ENCODE measurements at regions not wholly inside any gene's neighbourhood (a gene's known extent, or its start where the extent isn't known, plus 50 kb on each side); places are given as distances from the start of the nearest gene placed in this dataset.
"Not testable (repeated sequence)": the region's sequence is repeated elsewhere in the genome, so short reads cannot be mapped to it uniquely, and the experiment has no call there.

- H3K4me2 ChIP-seq (ENCODE audit: low read length), result peak overlapping the region; percentile 19; the same call in 1 of the 2 replicates
- no TSS peak for BruUV-seq (replicated peaks)
- ChIA-PET CTCF (ENCODE audit: unreplicated experiment) (no interaction called here), POLR2A (interaction anchor here (1.0 to 2.8 kb wide), 8 partner anchors 9 to 64 kb away, joined by 3 to 10 read pairs (median 4); no protein-coding TSS in a partner anchor)
- H3K4me1 ChIP-seq (ENCODE audit: insufficient read depth, low read length, poor library complexity, severe bottlenecking), result peaks cover 56% of the 10 kb centered on the region
- no peaks in the 10 kb centered on the region for H3K79me2 ChIP-seq (ENCODE audit: insufficient read depth, low read depth, low read length)
- H2AFZ ChIP-seq (ENCODE audit: low read length), result peak overlapping the region; percentile 85
- no peak for TF ChIP-seq CTCF (conservative IDR thresholded peaks at IDR 0.05; ENCODE audit: low read length)
- TF ChIP-seq EZH2phosphoT487 (IDR thresholded peaks at IDR 0.05; ENCODE audit: borderline replicate concordance, low read depth, low read length), result no peak
- no peak overlapping the region for H3K4me3 ChIP-seq (ENCODE audit: low read depth, low read length, poor library complexity, severe bottlenecking)
- intact Hi-C loops (cut with micrococcal nuclease; ENCODE audit: unreplicated experiment), result no loop called here
- DNase-seq (ENCODE audit: low spot score), result no peak
- H3K9me2 ChIP-seq (ENCODE audit: insufficient read depth, low read length), result no peaks in the 10 kb centered on the region
- peaks cover 10% of the 10 kb centered on the region; the same call in 1 of the 2 replicates for H3K9me3 ChIP-seq (ENCODE audit: low read length)
- H3K36me3 ChIP-seq (ENCODE audit: insufficient read depth, low read length), result peaks cover 5% of the 10 kb centered on the region; the same call in 1 of the 2 replicates
- H4K20me1 ChIP-seq (ENCODE audit: insufficient read depth, low read length), result no peaks in the 10 kb centered on the region
- peak overlapping the region; percentile 38 for H3K27ac ChIP-seq (ENCODE audit: low read depth, low read length, poor library complexity, severe bottlenecking)
Measured at GRCh38 chr7:145812218-145812617, 304.4 kb upstream of the CNTNAP2 start.

- BruUV-seq (replicated peaks); H3K9me3 ChIP-seq (ENCODE audit: low read length); CTCF ChIA-PET (ENCODE audit: unreplicated experiment); H3K4me2 ChIP-seq (ENCODE audit: low read length); H2AFZ ChIP-seq (ENCODE audit: low read length); H3K27ac ChIP-seq (ENCODE audit: low read depth, low read length, poor library complexity, severe bottlenecking); H3K9me2 ChIP-seq (ENCODE audit: insufficient read depth, low read length); H3K4me3 ChIP-seq (ENCODE audit: low read depth, low read length, poor library complexity, severe bottlenecking); H4K20me1 ChIP-seq (ENCODE audit: insufficient read depth, low read length); H3K79me2 ChIP-seq (ENCODE audit: insufficient read depth, low read depth, low read length); DNase-seq (ENCODE audit: low spot score); intact Hi-C loops (cut with micrococcal nuclease; ENCODE audit: unreplicated experiment); H3K36me3 ChIP-seq (ENCODE audit: insufficient read depth, low read length): not testable (repeated sequence)
- POLR2A ChIA-PET, result interaction anchor here (0.7 kb wide), 1 partner anchor 8 kb away, joined by 3 read pairs; no protein-coding TSS in a partner anchor
- H3K4me1 ChIP-seq (ENCODE audit: insufficient read depth, low read length, poor library complexity, severe bottlenecking), result peaks cover 24% of the 10 kb centered on the region
Measured at GRCh38 chr7:145805496-145805895, 311.1 kb upstream of the CNTNAP2 start.

- no TSS peak for BruUV-seq (replicated peaks)
- no peak for TF ChIP-seq CTCF (conservative IDR thresholded peaks at IDR 0.05; ENCODE audit: low read length)
- TF ChIP-seq EZH2phosphoT487 (IDR thresholded peaks at IDR 0.05; ENCODE audit: borderline replicate concordance, low read depth, low read length), result no peak
- H3K79me2 ChIP-seq (ENCODE audit: insufficient read depth, low read depth, low read length), result no peaks in the 10 kb centered on the region
- peaks cover 9% of the 10 kb centered on the region for H3K4me1 ChIP-seq (ENCODE audit: insufficient read depth, low read length, poor library complexity, severe bottlenecking)
- CTCF ChIA-PET (ENCODE audit: unreplicated experiment), result no interaction called here
- no peaks in the 10 kb centered on the region for H3K9me2 ChIP-seq (ENCODE audit: insufficient read depth, low read length)
- H3K27ac ChIP-seq (ENCODE audit: low read depth, low read length, poor library complexity, severe bottlenecking), result no peak overlapping the region
- no peak overlapping the region for H3K4me2 ChIP-seq (ENCODE audit: low read length)
- no peaks in the 10 kb centered on the region for H4K20me1 ChIP-seq (ENCODE audit: insufficient read depth, low read length)
- no peak for DNase-seq (ENCODE audit: low spot score)
- no peaks in the 10 kb centered on the region for H3K9me3 ChIP-seq (ENCODE audit: low read length)
- no peak overlapping the region for H3K4me3 ChIP-seq (ENCODE audit: low read depth, low read length, poor library complexity, severe bottlenecking)
- intact Hi-C loops (cut with micrococcal nuclease; ENCODE audit: unreplicated experiment), result no loop called here
- POLR2A ChIA-PET, result interaction anchor here (0.7 to 1.8 kb wide), 3 partner anchors 8 to 273 kb away, joined by 3 to 7 read pairs (median 3); no protein-coding TSS in a partner anchor
- no peak overlapping the region for H2AFZ ChIP-seq (ENCODE audit: low read length)
- H3K36me3 ChIP-seq (ENCODE audit: insufficient read depth, low read length), result no peaks in the 10 kb centered on the region
Measured at GRCh38 chr7:145797507-145797906, 319.1 kb upstream of the CNTNAP2 start.

Data from OCI-LY7 (cell line).